ENCODE measurements at regions not wholly inside any gene's neighbourhood (a gene's known extent, or its start where the extent isn't known, plus 50 kb on each side); places are given as distances from the start of the nearest gene placed in this dataset.
A peak's percentile ranks its signal among the peaks of the same experiment; 100 is the strongest.

DNA sequence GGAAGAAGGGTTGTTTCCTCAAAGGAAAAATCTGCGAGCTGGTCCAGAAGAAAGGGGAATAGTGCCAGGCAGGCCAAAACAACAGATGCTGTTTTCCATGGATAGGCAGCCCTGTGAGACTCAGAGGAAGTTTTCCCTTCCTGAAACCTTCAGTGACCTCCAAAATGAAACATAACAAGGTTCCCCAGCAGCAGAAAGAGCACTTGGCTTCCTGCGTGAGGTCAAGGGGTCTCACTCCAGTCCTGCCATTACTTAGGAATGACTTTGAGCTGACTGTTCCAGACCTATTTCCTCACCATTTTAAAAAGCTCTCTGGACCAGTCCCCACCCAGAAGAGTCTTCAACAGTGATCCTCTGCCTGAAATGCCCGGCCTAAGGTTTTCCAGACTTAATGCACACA, 104.6 kb upstream of the IPO5 start:
- Mint-ChIP-seq H3K27ac (no peak overlapping the region), H3K36me3 (no peaks in the 10 kb centered on the region), H3K4me1 (peaks cover 3 to 6% of the 10 kb centered on the region in 2 donors), H3K4me3 (no peak overlapping the region), H3K27me3 (peaks cover 9 to 27% of the 10 kb centered on the region in 2 donors), H3K9me3 (peaks cover 6 to 7% of the 10 kb centered on the region in 2 donors)
- no peak for DNase-seq
- no peak for ATAC-seq (replicated peaks)

DNA sequence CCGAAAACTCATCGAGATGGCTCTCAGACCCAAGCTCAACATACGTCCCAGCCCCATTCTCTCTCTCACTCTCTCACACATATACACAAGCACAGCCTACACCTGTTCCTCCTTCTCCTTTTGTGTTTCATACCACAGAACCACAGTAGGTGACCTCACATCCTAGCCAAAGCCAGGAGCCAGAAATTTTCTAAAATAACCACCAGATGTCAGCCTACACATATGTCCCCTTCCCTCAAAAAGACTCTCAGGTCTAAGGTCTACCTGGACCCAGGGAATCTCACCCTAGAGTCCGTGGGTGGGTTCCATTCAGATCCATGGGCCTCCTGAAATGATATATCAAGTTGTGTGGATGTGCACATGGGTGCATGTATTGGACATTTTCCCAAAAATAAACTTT, 104.2 kb upstream of the IPO5 start:
- peaks cover 6 to 7% of the 10 kb centered on the region in 2 donors for H3K9me3 Mint-ChIP-seq
- peaks cover 5 to 22% of the 10 kb centered on the region in 2 donors for H3K27me3 Mint-ChIP-seq
- peaks cover 4 to 9% of the 10 kb centered on the region in 2 donors for H3K4me1 Mint-ChIP-seq
- DNase-seq (peak; percentile 15), ATAC-seq (replicated peaks) (peak; percentile 97 to 99)
- H3K4me3 Mint-ChIP-seq, result no peak overlapping the region
- no peaks in the 10 kb centered on the region for H3K36me3 Mint-ChIP-seq
- H3K27ac Mint-ChIP-seq, result no peak overlapping the region

DNA sequence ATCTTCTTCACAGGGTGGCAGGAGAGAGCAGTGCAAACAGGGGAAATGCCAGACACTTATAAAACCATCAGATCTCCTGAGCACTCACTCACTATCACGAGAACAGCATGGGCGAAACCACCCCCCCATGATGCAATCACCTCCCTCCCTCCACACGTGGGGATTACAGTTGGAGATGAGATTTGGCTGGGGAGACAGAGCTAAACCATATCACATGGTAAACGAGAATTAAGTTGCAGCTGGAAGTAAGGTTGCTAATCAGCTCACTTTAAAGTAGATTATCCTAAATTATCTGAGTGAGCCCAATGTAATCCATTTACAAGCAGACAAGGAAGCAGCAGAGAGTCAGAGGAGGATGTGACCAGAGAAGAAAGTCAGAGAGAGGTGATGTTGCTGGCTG, 102.2 kb upstream of the IPO5 start:
- H3K27ac Mint-ChIP-seq, result no peak overlapping the region
- H3K27me3 Mint-ChIP-seq, result peaks cover 5 to 18% of the 10 kb centered on the region in 2 donors
- H3K4me1 Mint-ChIP-seq, result peaks cover 7 to 13% of the 10 kb centered on the region in 2 donors
- H3K9me3 Mint-ChIP-seq, result peaks cover 6 to 7% of the 10 kb centered on the region in 2 donors
- H3K4me3 Mint-ChIP-seq, result no peak overlapping the region
- ATAC-seq (replicated peaks) (no peak), DNase-seq (no peak)
- no peaks in the 10 kb centered on the region for H3K36me3 Mint-ChIP-seq

DNA sequence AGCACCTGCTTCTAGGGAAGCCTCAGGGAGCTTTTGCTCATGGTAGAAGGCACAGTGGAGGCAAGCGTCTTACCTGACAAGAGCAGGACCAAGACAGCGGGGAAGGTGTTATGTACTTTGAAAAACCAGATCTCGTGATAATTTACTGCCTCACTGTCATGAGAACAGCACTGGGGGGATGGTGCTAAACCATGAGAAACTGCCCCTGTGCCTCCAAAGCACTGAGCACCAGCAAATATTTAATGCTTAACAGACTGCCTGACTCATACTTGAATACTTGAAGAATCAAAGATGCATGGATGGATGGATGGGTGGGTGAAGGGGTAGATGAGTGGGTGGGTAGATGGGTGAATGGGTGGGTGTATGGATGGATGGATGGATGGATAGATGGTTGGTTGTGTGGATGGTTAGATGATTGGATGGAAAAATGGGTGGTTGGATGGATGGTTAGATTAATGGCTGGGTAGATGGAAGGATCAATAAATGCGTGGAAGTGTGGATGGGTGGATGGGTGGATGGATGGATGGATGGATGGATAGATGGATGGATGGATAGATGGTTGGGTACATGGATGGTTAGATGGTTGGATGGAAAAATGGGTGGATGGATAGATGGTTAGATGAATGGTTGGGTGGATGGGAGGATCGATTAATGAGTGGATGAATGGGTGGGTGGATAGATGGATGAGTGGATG, 101.1 kb upstream of the IPO5 start:
- no peak overlapping the region for H3K4me3 Mint-ChIP-seq
- H3K4me1 Mint-ChIP-seq, result peaks cover 7 to 13% of the 10 kb centered on the region in 2 donors
- no peak overlapping the region for H3K27ac Mint-ChIP-seq
- ATAC-seq (replicated peaks) (no peak), DNase-seq (no peak)
- H3K27me3 Mint-ChIP-seq, result peaks cover 5 to 18% of the 10 kb centered on the region in 2 donors
- peaks cover 6 to 7% of the 10 kb centered on the region in 2 donors for H3K9me3 Mint-ChIP-seq
- no peaks in the 10 kb centered on the region for H3K36me3 Mint-ChIP-seq

DNA sequence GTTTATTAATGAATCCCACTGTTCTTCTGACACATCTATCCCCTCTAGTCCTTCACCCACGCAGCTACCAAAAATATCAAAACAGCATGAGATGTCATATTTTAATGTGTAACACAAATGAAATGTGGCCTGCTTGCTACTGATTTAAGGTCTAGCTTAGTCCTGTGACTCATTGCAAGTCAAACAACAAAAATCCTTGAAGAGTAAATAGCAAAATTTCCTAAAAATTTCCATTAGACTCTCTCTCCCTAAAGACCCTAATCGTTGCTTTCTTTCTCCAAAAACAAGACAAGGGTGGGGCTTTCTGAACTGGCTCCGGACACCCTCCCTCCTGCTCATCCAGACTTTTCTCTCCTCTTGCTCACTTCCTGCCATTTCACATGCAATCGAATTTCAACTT, 99.9 kb upstream of the IPO5 start:
- Mint-ChIP-seq H3K36me3 (no peaks in the 10 kb centered on the region), H3K4me3 (no peak overlapping the region), H3K9me3 (peaks cover 6 to 7% of the 10 kb centered on the region in 2 donors), H3K27ac (no peak overlapping the region), H3K4me1 (peaks cover 7 to 13% of the 10 kb centered on the region in 2 donors), H3K27me3 (peaks cover 10 to 22% of the 10 kb centered on the region in 2 donors)
- DNase-seq (no peak), ATAC-seq (replicated peaks) (no peak)

DNA sequence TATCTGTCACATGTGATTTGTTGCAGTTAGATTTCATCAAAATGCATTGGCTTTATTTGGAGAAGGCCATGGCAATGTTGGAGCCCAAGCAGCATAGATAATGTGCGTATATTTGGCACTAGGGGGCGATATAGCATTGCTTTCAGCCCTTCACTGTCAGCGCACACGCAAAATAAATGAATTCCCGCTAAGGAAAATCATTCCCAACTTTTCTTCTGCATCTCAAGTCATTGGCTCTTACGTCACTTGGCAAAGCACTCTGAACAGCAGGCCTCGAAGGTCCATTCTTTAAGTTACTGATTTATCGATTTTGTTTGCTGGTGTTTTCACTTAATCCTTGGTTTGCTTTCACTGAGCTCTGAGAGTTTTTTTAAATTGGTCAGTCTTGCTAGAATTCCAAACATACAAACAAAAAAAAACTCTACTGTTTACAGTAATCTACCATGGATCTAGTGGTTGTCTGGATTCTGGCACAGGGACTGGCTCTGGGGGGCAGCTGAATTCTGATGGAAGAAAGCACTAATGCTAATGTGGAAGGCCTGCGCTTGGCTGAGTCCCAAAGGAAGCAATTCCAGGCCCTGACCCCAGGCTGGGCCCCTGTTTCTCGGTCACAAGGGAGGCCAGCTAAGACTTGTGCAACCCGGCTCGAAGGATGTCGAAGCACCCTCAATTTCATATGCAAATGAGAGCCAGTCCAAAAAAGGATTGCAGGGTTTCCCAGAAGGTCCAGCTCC, 97.7 kb upstream of the IPO5 start:
- no peaks in the 10 kb centered on the region for H3K36me3 Mint-ChIP-seq
- peak; percentile 41 to 58 for ATAC-seq (replicated peaks)
- peaks cover 3 to 7% of the 10 kb centered on the region in 2 donors for H3K4me1 Mint-ChIP-seq
- H3K9me3 Mint-ChIP-seq, result peaks cover 6 to 7% of the 10 kb centered on the region in 2 donors
- DNase-seq, result no peak
- peaks cover 12 to 17% of the 10 kb centered on the region in 2 donors for H3K27me3 Mint-ChIP-seq
- no peak overlapping the region for H3K4me3 Mint-ChIP-seq
- H3K27ac Mint-ChIP-seq, result no peak overlapping the region

DNA sequence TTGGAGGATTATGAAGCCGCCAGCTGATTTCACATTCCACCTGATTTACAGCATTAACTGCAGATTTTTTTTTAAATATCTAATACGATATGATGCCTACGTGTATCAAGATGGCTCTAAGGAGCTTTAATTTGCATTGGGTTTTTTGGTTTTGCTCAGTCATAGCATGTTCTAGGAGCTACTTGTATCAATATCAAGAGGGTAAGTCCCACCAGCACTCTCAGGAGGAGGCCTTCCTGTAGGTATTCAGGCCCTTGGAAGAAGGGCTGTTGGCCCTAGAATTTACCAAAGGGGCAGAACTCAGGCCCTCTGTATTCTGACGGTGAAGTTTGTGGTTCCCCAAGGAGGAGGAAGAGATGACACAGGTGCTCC, 97.2 kb upstream of the IPO5 start:
- Mint-ChIP-seq H3K9me3 (peaks cover 7% of the 10 kb centered on the region in 2 donors), H3K4me1 (peaks cover 3 to 7% of the 10 kb centered on the region in 2 donors), H3K27me3 (peaks cover 12 to 13% of the 10 kb centered on the region in 2 donors), H3K36me3 (no peaks in the 10 kb centered on the region), H3K4me3 (no peak overlapping the region), H3K27ac (no peak overlapping the region)
- DNase-seq (no peak), ATAC-seq (replicated peaks) (peak in 1 of 2 donors; percentile 28)

DNA sequence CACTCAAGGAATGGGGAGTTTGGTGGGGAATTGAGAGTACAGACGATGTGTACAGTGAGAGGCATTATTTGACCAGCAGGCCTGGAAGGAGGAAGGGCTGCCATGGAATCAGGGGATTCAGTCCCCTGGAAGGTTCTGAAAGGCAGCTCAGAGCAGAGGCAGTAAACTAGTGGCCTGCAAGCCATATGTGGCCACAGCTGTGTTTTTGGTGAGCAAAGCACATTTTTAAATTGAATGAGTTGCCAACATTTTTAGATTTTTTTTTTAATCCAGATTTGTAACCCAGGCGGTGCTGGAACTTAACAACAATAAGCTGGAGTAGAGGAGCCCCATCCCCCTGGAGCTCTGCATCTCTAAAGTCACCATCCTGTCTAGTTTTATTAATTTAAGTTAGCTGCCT, 95.3 kb upstream of the IPO5 start:
- H3K27me3 Mint-ChIP-seq, result peaks cover 4 to 12% of the 10 kb centered on the region in 2 donors
- peaks cover 7 to 9% of the 10 kb centered on the region in 2 donors for H3K9me3 Mint-ChIP-seq
- no peak overlapping the region for H3K27ac Mint-ChIP-seq
- no peak overlapping the region for H3K4me3 Mint-ChIP-seq
- DNase-seq (no peak), ATAC-seq (replicated peaks) (no peak)
- H3K4me1 Mint-ChIP-seq, result peaks cover 3 to 7% of the 10 kb centered on the region in 2 donors
- H3K36me3 Mint-ChIP-seq, result peaks cover 0 to 4% of the 10 kb centered on the region in 2 donors

DNA sequence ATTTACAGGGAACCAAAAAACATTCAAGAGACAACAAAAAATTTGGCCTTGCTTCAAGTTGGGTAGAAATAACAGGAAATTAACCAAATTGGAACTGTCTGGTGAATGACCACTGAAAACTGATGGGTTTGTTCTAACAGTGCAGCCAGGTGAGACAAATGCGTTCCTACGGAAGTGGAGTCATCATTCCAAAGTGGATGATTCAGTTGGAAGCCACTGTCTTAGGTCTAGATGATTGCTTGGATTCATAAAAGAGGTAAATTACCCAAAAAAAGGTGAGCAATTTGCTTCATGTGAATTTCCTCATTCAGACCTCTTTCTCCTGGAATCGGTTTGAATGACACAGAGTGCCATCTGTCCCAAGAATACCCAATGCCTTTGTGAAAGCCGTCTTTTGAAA, 87.1 kb upstream of the IPO5 start:
- ATAC-seq (replicated peaks), result no peak
- Mint-ChIP-seq H3K4me3 (no peak overlapping the region), H3K4me1 (no peaks in the 10 kb centered on the region), H3K27me3 (peaks cover 0 to 12% of the 10 kb centered on the region in 2 donors), H3K27ac (no peak overlapping the region), H3K36me3 (peaks cover 2 to 4% of the 10 kb centered on the region in 2 donors), H3K9me3 (peaks cover 23% of the 10 kb centered on the region in 2 donors)
- DNase-seq, result no peak

DNA sequence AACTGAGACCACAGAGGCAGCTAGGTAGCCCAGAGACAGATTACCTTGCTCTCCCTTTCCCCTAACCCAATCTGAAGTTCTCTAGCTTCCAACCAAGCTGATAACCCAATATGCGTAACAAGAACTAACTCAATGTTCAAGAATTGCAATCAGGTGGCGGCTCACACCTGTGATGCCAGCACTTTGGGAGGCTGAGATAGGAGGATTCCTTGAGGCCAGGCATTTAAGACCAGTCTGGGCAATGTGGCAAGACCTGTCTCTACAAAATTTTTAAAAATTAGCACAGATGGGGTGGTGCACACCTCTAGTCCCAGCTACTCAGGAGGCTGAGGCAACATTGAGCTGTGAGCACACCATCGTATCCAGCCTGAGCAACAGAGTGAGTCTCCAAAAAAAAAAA, 86.7 kb upstream of the IPO5 start:
- H3K4me3 Mint-ChIP-seq, result no peak overlapping the region
- DNase-seq (no peak), ATAC-seq (replicated peaks) (no peak)
- peaks cover 23% of the 10 kb centered on the region in 2 donors for H3K9me3 Mint-ChIP-seq
- no peak overlapping the region for H3K27ac Mint-ChIP-seq
- H3K27me3 Mint-ChIP-seq, result peaks cover 0 to 12% of the 10 kb centered on the region in 2 donors
- H3K36me3 Mint-ChIP-seq, result peaks cover 2 to 4% of the 10 kb centered on the region in 2 donors
- no peaks in the 10 kb centered on the region for H3K4me1 Mint-ChIP-seq

DNA sequence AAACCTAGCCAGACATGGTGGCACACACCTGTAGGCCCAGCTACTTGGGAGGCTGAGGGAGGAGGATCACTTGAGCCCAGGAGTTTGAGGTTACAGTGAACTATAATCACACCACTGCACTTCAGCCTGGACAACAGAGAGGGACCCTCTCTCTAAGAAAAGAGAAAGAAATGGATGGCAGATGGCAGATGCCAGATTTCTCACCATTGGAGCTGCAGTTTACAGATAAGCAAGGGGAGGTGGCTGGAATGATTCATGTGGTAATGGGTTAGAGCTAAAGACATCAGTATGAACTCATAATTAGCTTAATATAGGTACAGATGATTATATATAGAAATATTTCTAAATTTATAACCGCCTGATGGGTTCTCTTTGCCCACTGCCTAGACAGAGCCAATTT, 80.1 kb upstream of the IPO5 start:
- H3K27ac Mint-ChIP-seq, result no peak overlapping the region
- H3K27me3 Mint-ChIP-seq, result peaks cover 0 to 11% of the 10 kb centered on the region in 2 donors
- H3K4me1 Mint-ChIP-seq, result no peaks in the 10 kb centered on the region

DNA sequence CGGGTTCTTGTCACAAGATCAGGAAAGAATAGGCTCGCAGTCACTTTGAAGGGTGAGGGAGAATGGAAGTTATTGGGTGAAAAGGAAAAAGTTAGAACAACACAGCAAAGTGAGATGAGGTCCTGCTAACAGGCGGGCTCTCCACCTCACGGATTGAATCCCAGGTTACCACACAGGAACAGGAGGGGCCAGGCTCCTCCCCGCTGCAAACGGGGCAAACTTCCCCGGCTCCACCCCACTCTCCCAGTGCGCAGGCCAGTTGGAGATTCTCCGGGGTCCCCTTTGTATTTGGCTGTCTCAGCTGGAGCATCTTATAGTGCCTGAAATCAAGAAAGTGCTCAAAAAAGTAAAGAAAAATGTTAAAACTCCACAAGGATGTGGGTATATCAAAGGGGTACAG, 78.3 kb upstream of the IPO5 start:
- no peak overlapping the region for H3K4me3 Mint-ChIP-seq
- H3K27me3 Mint-ChIP-seq, result peaks cover 8% of the 10 kb centered on the region in 2 donors
- DNase-seq (no peak), ATAC-seq (replicated peaks) (no peak)
- no peaks in the 10 kb centered on the region for H3K36me3 Mint-ChIP-seq
- H3K9me3 Mint-ChIP-seq, result peaks cover 0 to 2% of the 10 kb centered on the region in 2 donors
- no peaks in the 10 kb centered on the region for H3K4me1 Mint-ChIP-seq
- H3K27ac Mint-ChIP-seq, result no peak overlapping the region

More for the DNA sequence above, 80.1 kb upstream of the IPO5 start:
- Mint-ChIP-seq H3K36me3 (no peaks in the 10 kb centered on the region), H3K4me3 (no peak overlapping the region), H3K9me3 (peaks cover 0 to 2% of the 10 kb centered on the region in 2 donors)
- ATAC-seq (replicated peaks) (no peak), DNase-seq (no peak)

DNA sequence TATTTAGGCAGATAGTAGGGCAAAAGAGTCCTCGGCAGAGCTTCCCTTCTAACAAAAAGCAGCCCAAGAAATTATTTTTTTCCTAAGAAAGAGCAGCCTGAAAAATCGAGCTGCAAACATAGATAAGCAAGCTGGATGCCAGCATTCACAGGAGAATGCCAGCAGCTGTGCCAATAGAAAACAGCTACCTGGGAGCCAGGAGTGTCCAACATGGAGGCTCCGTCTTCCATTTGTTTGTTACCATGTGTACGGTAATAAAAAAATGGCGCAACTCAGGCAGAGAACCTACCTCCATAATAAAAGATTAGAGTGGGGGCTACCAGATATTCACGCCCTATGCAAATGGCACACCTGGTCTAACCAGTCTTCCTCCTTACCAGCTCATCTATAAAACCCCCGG, 77.6 kb upstream of the IPO5 start:
- Mint-ChIP-seq H3K4me1 (no peaks in the 10 kb centered on the region), H3K27me3 (peaks cover 8 to 12% of the 10 kb centered on the region in 2 donors), H3K9me3 (peaks cover 0 to 2% of the 10 kb centered on the region in 2 donors), H3K27ac (no peak overlapping the region), H3K4me3 (no peak overlapping the region), H3K36me3 (no peaks in the 10 kb centered on the region)
- DNase-seq (no peak), ATAC-seq (replicated peaks) (no peak)

DNA sequence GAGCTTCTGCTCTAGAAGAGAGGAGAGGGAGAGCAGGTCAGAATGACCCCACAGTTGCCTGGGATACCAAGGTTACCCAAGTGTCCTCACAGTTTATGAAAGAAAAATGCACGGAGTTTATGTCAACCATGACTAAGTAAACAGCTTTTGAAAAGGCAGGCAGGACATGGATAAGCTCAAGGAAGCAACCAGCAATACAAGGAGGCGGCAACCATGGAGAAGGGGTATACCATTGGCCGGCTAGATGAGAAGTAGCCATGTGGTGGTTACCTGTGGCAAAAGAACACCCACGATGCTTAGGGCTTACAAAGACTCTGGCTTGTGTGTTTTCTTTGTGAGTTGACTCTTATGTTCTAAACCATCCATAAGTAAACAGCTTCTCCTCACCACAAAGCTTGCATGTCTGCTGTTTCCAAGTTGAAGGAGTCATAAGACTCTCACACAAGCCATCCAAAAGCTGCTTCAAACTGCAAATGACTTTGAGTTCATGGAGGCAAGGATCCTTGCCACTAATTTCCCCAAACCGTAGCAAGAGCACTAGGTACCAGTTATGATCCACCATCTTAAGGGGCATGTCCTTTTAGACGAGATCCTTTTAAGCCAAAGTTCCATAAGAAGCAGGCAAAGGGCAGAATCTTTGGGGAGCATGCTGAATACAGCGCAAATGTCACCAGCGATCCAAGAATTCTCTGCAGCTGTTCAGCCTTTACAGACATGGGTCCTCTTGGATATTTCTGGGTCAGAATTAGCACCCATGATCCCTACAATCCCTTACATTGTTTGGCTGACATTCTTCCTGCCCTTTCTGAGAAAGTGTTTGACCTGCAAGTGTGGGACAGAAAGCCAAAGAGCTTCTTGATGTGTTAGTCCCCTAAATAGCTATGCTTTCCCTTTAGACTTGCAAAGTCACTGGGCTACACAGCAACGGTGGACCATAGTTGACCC, 74.8 kb upstream of the IPO5 start:
- DNase-seq, result no peak
- Mint-ChIP-seq H3K9me3 (peaks cover 0 to 2% of the 10 kb centered on the region in 2 donors), H3K4me3 (no peak overlapping the region), H3K27ac (no peak overlapping the region), H3K27me3 (peaks cover 19 to 20% of the 10 kb centered on the region in 2 donors), H3K36me3 (no peaks in the 10 kb centered on the region), H3K4me1 (no peaks in the 10 kb centered on the region)
- no peak for ATAC-seq (replicated peaks)
